Colonic mucosa (tissue), 4 donors: ENCODE measurements at regions not wholly inside any gene's neighbourhood (a gene's known extent, or its start where the extent isn't known, plus 50 kb on each side); places are given as distances from the start of the nearest gene placed in this dataset.
"Not testable (repeated sequence)": the region's sequence is repeated elsewhere in the genome, so short reads cannot be mapped to it uniquely, and the experiment has no call there.

ENCODE experiments used
- DNase-seq: peaks from one replicate; pipeline ENCODE4 v3.0.0-alpha.2; 2020
- H3K27ac ChIP-seq: fragments of 200-600 bp; one replicate; pipeline ENCODE4 v1.8.0; 2021
- H3K27me3 ChIP-seq: fragments of 200-600 bp; one replicate; pipeline ENCODE4 v1.8.0; 2021
- H3K36me3 ChIP-seq: fragments of 200-600 bp; one replicate; pipeline ENCODE4 v1.8.0; 2021
- H3K4me1 ChIP-seq: fragments of 200-600 bp; one replicate; pipeline ENCODE4 v1.8.0; 2021; ENCODE audit warnings: mild to moderate bottlenecking
- H3K4me3 ChIP-seq: fragments of 200-600 bp; one replicate; pipeline ENCODE4 v1.8.0; 2021
- H3K9ac ChIP-seq, 2 donors: one replicate each; pipeline ENCODE4 v1.7.0; 2013; ENCODE audit warnings: control low read depth in 2 of 2, low read depth in 2 of 2, low read length in 2 of 2
- H3K9me3 ChIP-seq: fragments of 200-600 bp; one replicate; pipeline ENCODE4 v1.8.0; 2021
- intact Hi-C: fragments of 100-400 bp; cut with DNase I; formaldehyde crosslinking; loops from one replicate; pipeline ENCODE4 v1.14.1; 2022
- TF ChIP-seq, protein P1 (sequence below): fragments of 200-600 bp; IDR thresholded peaks from one replicate; pipeline ENCODE4 v1.8.0; 2022; ENCODE audit warnings: antibody characterized with exemption, mild to moderate bottlenecking
- donor health status: healthy.
- donor health status: DM: no; HTN: no; CAD: no.
- donor health status: DM: no; HTN: no; CAD: no.

DNA sequence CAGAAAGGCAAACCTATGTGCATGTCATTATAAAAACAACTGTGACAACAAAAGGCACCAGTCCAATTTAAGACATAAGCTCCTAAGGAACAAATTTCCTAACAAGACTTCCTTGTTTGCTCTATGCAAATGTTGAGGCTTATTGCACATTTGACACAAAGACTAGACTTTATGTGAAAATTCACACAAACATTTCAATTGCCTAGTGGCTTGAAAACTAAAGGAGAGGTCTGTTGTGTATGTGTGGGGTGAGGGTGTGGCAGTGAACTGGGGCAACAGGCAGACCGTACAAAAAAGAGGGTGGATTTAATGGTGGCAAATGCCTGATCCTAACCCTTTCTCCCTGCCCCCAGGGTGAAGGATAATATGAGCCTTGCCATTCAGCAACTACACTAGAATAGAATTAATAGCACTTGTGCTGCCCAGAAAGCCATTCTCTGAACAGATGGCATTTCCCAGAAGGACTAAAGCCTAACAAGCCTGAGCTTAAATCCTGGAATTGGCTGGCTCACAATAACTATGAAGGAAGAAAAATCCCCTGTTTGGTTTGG is 73.9 kb downstream of the GLUL start:
- H3K36me3 ChIP-seq = no peaks in the 10 kb centered on the region
- no peak overlapping the region for H3K4me3 ChIP-seq
- H3K27me3 ChIP-seq = no peaks in the 10 kb centered on the region
- TF ChIP-seq, protein P1, sequence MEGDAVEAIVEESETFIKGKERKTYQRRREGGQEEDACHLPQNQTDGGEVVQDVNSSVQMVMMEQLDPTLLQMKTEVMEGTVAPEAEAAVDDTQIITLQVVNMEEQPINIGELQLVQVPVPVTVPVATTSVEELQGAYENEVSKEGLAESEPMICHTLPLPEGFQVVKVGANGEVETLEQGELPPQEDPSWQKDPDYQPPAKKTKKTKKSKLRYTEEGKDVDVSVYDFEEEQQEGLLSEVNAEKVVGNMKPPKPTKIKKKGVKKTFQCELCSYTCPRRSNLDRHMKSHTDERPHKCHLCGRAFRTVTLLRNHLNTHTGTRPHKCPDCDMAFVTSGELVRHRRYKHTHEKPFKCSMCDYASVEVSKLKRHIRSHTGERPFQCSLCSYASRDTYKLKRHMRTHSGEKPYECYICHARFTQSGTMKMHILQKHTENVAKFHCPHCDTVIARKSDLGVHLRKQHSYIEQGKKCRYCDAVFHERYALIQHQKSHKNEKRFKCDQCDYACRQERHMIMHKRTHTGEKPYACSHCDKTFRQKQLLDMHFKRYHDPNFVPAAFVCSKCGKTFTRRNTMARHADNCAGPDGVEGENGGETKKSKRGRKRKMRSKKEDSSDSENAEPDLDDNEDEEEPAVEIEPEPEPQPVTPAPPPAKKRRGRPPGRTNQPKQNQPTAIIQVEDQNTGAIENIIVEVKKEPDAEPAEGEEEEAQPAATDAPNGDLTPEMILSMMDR = no peak
- intact Hi-C loops = no loop called here
- H3K9me3 ChIP-seq = no peaks in the 10 kb centered on the region
- H3K27ac ChIP-seq = peak overlapping the region; percentile 77
- DNase-seq = peak; percentile 31
- no peak overlapping the region for H3K9ac ChIP-seq
- H3K4me1 ChIP-seq = no peaks in the 10 kb centered on the region

DNA sequence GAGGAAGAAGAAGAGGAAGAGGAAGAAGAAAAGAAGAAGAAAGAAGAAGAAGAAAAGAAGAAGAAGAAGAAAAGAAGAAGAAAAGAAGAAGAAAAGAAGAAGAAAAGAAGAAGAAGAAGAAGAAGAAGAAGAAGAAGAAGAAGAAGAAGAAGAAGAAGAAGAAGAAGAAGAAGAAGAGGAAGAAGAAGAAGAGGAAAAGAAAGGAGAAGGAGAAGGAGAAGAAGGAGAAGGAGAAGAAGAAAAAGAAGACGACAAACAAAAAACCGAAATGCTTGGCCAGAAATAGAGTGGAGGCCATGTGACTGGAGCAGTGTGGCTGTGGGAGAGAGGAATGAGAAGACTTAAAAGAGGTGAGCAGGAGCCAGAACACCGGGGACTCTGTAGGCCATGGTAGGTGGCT is 75.1 kb downstream of the GLUL start:
- DNase-seq, H3K4me1 ChIP-seq, H3K4me3 ChIP-seq, H3K9me3 ChIP-seq, H3K36me3 ChIP-seq, intact Hi-C loops, H3K9ac ChIP-seq, H3K27me3 ChIP-seq: not testable (repeated sequence)
- H3K27ac ChIP-seq = peak overlapping the region; percentile 77

DNA sequence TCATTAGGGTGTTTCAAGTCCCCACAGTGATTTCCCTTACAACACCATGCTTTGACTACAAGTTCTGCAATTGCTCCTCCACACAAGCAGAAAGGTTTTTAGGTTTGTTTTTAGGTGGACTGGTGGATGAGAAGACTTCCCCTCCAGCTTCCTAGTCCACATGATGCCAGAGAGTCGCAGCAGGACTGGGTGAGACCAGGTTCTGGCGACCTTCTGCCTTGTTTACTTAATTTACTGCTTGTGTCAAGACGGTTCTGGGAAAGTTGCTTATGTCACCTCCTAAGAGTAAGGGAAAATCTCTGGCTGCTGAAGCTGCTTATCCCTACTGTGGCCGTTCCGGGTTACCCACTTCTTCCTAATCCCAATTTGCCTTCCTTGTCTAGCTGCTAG is 76.4 kb downstream of the GLUL start:
- peak overlapping the region in 1 of 2 donors; percentile 1 for H3K9ac ChIP-seq
- H3K4me1 ChIP-seq = no peaks in the 10 kb centered on the region
- no peak overlapping the region for H3K4me3 ChIP-seq
- no peaks in the 10 kb centered on the region for H3K9me3 ChIP-seq
- no peaks in the 10 kb centered on the region for H3K36me3 ChIP-seq
- H3K27ac ChIP-seq = peak overlapping the region; percentile 85
- H3K27me3 ChIP-seq = no peaks in the 10 kb centered on the region
- TF ChIP-seq, protein P1 = no peak
- intact Hi-C loops = no loop called here
- DNase-seq = peak; percentile 78

DNA sequence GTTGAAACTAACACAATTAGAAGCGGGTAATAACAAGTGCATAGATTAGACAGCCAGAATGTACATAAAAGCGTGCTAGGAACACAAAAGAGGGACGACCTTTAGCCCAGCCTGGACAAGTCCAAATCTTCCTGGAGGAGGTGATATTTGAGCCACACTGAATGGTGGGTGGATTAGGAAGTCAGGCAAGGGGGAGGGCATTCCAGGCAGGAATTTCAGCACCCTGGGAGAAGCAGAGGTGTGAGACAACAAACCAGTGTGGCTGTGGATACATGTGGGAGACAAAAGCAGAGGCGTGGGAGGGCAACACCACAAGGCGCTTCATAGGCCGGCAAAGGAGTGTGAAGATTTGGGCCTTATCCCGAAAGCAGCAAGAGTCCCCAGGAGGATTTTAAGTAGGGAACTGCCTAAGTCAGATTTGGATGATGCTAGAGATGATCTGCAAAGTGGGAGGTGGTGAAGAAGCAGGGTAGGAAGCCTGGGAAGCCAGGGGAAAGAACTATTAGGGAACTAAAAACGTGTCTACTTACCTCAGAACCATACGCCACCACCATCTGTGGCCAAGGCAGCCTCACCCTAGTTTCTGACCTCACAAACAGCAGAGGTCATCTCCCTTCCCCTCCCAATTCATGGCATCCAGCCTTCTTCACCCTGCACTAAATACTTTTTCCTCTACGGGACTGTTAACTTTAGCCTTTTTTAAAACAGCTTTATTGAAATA is 81.8 kb downstream of the GLUL start:
- intact Hi-C loops = loop anchor here (10.0 kb wide), 1 partner anchor 165 kb away; no protein-coding TSS in a partner anchor
- Histone ChIP-seq H3K4me3 (no peak overlapping the region), H3K27ac (no peak overlapping the region), H3K27me3 (no peaks in the 10 kb centered on the region), H3K36me3 (no peaks in the 10 kb centered on the region), H3K9ac (no peak overlapping the region), H3K4me1 (peaks cover 3% of the 10 kb centered on the region), H3K9me3 (no peaks in the 10 kb centered on the region)
- TF ChIP-seq, protein P1 = no peak
- peak; percentile 57 for DNase-seq

DNA sequence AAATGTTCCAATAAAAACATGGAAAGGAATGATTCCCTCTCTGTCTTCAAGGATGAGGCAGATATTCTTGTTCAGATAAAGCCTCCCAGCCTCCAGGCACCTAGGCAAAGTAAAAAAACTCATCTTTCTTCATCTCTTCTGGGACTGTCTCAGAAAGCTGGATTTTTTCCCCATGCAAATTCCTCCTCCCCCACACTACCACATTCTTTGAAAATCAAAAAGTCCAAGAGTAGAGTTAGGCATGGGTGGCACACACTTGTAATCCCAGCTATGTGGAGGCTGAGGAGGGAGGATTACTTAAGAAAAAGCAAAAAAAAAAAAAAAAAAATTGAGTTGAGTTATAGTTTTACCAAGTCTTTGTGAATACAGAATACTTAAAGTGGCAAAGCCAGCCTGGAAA is 82.8 kb downstream of the GLUL start:
- Histone ChIP-seq H3K4me1 (peaks cover 3% of the 10 kb centered on the region), H3K9ac (no peak overlapping the region), H3K4me3 (no peak overlapping the region), H3K27ac (no peak overlapping the region), H3K9me3 (no peaks in the 10 kb centered on the region), H3K36me3 (no peaks in the 10 kb centered on the region), H3K27me3 (no peaks in the 10 kb centered on the region)
- no peak for DNase-seq
- intact Hi-C loops = loop anchor here (10.0 kb wide), 1 partner anchor 164 kb away; no protein-coding TSS in a partner anchor
- TF ChIP-seq, protein P1 = no peak

DNA sequence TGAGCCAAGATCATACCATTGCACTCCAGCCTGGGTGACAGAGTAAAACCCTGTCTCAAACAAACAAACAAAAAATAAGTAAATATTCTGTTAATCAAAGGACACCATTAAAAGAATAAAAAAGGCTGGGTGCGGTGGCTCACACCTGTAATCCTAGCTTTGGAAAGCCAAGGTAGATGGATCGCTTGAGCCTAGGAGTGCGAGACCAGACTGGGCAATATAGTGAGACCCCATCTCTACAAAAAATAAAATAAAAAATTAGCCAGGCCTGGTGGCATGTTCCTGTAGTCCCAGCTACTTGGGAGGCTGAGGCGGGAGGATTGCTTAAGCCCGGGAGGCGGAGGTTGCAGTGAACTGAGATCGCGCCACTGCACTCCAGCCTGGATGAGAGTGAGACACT is 84.1 kb downstream of the GLUL start:
- not testable (repeated sequence) for H3K9me3 ChIP-seq, H3K9ac ChIP-seq, DNase-seq, H3K36me3 ChIP-seq, H3K27me3 ChIP-seq, H3K4me1 ChIP-seq, H3K4me3 ChIP-seq, H3K27ac ChIP-seq
- intact Hi-C loops = loop anchor here (10.0 kb wide), 1 partner anchor 163 kb away; no protein-coding TSS in a partner anchor
